Pulmonary artery endothelial cell (primary cell): ENCODE measurements at regions not wholly inside any gene's neighbourhood (a gene's known extent, or its start where the extent isn't known, plus 50 kb on each side); places are given as distances from the start of the nearest gene placed in this dataset.

Experiments
- DNase-seq: peaks from one replicate; pipeline ENCODE4 v3.0.0-alpha.2; 2011; ENCODE audit warnings: low read depth, low spot score

DNA sequence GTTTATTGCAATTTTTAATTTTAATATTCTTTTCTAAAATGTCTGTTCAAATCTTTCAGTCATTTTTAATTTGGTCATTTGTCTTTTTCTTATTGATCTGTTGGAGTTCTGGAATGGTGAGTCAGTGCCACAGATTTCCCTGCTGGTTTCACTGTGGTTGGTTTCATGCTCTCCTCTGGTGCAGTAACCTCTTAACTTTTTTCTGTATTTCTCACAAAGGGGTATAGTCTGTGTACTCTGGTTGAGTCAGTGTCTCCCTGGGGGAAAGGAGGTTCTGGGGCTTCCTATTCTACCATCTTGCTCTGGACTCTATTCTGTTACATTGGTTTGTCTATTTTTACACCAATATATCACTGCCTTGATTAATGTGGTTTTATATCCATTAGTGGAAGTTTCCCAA lies 178.8 kb downstream of the CSNK1G3 start:
- no peak for DNase-seq

DNA sequence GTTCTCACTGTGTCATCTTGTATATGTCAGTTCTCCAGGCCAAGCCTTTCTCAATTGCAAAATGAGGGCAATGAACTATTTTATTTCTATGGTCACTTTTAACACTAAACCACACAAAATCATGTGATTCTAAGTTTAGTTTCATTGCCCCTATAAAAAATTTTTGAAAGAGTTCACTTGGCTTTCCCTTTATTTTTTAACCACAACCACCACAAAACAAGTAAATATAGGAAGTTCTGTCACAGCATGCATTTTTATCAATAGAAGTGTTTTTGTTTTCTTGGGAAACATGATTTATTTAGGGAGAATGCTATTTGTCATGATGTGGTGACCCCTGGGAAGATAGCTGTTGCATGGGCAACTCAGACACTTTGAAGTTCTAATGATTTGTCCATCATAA lies 169.1 kb downstream of the CSNK1G3 start:
- DNase-seq = no peak

DNA sequence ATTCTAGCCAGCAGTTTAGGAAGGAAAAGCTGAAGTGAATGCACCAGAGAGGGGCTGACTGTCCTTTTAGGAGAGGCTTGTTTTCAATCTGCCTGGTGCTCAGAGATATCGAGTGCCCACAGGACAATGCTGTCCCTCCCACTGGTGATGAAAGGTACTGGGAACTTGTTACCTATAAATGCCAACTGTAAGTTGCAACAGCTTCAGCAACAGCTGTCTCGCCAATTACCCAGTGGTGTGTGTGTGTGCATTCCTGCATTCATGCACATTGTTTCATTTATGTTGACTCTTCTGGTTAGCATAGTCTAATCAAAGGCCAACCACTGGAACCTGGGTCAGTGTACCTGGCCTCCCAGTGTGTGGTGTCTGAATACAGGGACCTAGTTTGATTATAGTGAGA lies 161.1 kb downstream of the CSNK1G3 start:
- no peak for DNase-seq

DNA sequence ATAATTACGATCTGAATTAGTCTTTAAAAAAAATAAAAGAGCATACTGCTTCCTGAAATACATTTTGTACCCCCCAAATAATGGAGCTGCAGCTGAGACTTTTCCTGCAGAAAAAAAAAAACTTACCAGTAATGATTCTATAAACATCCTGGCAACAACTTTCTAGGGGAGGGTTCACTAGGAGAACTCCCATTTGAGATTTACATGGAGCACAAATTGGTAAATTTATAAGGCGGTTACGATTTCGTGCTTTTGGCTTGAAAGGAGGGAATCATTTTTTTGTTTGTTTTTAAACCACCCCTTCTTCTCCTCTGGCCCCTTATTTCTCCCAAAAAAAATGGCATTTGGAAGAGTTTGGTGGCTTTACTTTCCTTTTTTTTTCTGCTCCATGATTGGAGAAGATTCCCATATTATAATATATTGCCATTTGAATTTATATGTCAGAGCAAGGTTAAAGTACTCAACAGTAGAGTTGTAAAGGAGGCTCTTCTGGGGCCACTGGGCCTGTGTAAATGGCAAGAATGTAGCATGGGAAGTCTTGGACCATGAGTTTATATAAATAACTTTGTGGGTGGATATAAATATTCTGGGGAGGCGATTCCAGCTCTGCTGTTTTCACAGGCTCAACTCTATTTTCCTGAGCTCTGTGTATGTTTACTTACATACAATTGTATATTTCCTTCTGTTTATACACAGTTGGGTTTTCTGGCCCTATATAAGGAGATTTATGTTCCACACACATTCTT lies 159.9 kb downstream of the CSNK1G3 start:
- DNase-seq = no peak

DNA sequence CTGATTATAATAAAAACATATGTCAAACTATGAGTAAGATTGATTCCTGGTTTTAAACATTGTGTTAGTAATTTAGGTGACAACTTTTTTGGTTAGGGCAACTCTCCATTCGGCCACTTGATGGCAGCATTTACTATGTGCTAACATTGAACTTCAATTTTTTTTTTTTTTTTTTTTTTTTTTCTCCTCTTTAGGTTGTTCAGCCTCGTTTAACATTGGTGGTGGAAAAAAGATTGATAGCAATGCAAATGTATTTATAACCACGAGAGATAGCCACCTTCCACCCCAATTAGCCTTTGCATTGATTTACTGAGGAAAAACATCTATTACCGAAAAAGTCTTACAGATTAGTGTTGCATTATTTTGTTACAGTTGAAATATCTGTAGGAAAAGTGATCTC lies 159.1 kb downstream of the CSNK1G3 start:
- DNase-seq = no peak
